Activated CD4-positive, alpha-beta T cell treated with anti-CD3 and anti-CD28 coated beads, Interleukin-2, amount 50 U/mL, for 48 hours (primary cell): ENCODE measurements at regions not wholly inside any gene's neighbourhood (a gene's known extent, or its start where the extent isn't known, plus 50 kb on each side); places are given as distances from the start of the nearest gene placed in this dataset.

Source experiments
- DNase-seq, 2 experiments: peaks; one replicate each; pipeline ENCODE4 v3.0.0-alpha.2; 2020

- no peak for DNase-seq
Observed at GRCh38 chr9:119810645-119811429, 441.6 kb upstream of the BRINP1 start.

DNA sequence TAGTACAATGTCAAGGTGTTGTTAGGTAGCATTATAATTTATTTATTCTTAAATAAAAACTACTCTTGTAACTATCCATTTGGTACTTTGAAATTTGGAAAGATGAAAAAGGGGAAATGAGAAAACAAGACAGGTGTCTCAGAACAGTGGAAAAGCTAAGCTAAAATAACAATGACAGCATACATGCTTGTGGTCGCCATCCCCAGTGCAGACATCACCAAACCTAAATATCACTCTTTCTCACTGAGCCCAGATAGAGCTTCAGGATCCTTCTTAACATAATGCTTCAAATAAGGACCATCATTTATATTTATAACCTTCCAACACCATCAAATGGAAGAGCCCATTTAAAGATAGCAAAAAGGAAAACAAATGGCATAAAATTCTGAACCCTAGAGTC, 434.4 kb upstream of the BRINP1 start:
- no peak for DNase-seq

GRCh38 chr9:119802621-119803020, 433.4 kb upstream of the BRINP1 start:
- DNase-seq = no peak

DNA sequence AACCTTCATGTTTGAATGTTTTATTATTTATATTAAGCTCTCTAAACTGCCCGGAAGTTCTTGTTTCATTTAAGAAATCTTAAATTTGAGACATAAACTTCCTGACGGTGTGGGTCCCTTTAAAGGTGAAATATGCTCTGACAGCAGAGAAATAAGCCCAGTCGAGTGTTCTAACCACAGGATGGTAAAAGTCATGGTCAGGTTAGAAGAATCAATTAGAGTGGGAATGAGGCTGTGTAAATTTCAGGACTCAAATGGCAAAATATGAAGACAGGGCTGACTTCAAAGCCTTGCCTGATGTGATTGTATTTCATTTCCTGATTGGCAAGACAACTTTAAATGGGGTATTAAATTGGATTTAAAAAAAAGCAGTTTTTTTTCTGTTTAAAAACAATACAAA, 432.9 kb upstream of the BRINP1 start:
- DNase-seq = no peak

DNA sequence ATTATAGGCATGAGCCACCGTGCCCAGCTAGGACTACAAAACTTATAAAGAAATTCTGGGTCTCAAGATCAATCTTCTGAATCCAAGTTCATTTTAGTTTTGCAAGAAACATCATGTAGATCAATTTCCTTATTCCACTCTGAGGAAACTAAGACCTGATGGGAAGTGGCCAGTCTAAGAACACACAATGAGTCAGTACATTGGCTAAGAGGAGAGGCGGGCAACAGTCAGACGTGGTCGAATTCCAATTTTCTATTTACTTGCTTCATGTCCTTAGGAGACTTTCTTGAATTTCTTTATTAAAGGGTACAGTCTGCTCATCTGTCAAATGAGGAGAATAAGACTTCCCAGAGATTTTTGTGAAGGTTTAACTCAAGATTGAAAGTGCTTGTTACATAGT, 432.1 kb upstream of the BRINP1 start:
- DNase-seq = no peak

- DNase-seq = no peak
Observed at GRCh38 chr9:119795395-119795794, 426.2 kb upstream of the BRINP1 start.

DNA sequence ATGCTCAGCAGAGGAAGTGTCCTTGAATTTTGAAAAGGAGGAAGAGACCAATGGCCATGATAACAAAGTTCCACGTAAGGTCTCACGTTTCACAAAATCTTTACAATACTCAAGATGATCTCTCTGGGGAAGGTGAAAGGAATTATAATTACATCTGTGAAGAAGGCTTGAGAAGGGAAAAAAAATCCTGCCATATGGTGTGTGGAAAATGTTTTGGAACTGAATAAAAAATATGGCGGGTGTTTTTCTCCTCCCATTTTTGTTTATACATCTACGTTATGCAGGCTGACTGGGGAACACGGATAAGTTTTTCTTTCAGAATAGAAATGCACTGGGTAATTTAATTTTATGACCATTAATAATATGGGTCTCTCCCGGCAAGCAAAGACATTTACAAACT, 425.6 kb upstream of the BRINP1 start:
- DNase-seq = no peak

GRCh38 chr9:119793218-119793617, 424.0 kb upstream of the BRINP1 start:
- DNase-seq = no peak

- DNase-seq = no peak
Observed at GRCh38 chr9:119792242-119792641, 423.0 kb upstream of the BRINP1 start.

- no peak for DNase-seq
Observed at GRCh38 chr9:119789987-119790386, 420.8 kb upstream of the BRINP1 start.

GRCh38 chr9:119788921-119789320, 419.7 kb upstream of the BRINP1 start:
- no peak for DNase-seq

- no peak for DNase-seq
Observed at GRCh38 chr9:119781886-119782285, 412.7 kb upstream of the BRINP1 start.

DNA sequence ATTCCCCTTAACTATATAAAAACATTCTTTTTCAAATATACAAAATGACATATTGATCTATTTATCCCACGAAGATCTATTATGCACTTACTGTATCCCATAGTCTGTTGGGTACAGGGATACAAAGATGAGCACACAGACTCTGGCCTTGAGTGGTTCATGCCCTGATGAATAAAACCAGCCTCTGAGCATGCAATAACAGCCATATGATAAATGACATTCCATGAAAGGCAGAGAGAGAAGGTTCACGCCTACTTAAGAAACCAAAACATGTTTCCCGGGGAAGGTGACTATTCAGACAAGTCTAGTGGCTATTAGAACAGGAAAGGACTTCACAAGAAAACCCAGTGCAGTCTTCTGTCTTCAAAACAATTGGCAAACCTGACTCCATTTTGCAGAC, 406.2 kb upstream of the BRINP1 start:
- DNase-seq = no peak

DNA sequence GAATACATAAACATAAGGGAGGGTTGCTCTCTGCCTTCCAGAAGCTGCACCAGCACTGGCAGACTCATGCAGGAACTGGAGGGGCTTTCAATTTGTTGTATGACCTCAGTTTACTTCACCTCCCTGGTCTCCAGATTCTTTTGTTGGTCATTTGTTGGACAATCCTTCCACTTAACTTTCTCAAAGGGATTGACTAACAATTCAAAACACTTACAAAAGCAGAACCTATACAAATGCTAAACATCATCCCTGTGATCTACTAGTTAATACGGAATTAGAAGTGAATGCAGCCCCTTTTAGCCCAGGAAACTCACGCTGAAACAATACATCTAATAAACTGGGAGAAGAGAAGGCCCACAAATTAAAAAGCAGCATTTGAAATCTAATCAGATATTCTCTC, 404.6 kb upstream of the BRINP1 start:
- no peak for DNase-seq

GRCh38 chr9:119771341-119771740, 402.1 kb upstream of the BRINP1 start:
- no peak for DNase-seq

GRCh38 chr9:119768266-119768665, 399.0 kb upstream of the BRINP1 start:
- DNase-seq = no peak

DNA sequence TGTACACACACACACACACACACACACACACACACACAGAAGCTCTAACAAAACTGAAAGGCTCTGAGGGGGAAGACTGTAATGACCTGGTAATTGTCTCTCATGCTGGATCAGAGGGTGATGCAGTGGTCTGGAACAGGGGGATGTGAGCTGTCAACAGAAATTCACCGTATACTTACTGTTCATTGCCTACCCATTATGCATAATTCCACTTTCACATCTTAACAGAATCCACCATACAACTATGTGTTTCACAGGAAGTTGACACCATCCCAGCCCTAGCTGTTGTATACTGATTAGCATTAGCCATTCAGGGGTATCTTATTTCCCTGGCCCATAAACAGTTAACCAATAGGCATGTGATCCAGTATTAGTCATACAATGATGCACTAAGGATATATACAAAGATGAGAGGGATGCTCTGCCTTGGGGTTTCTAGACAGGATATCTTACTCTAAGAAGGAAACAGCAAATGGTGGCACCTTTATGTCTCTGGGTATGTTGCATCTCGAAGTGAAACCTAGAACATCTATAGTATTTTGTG, 396.5 kb upstream of the BRINP1 start:
- no peak for DNase-seq

DNA sequence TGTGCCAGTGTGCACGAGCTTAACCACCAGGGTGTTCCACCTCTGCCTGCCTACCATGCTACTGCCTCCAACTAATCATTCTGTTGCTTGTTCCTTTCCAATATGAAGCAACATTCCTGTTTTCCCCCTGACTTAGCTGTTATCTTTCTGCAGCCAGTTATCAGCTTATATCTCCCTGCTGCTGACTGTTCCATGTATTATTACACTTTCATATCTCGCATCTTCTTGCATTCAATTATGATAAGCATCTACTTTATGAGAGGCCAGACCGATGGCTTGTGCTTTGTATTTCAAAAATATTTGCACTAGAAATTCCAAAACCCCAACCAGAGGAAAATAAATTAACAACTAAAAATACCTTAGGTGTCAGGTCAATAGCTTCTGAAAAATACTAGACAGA, 394.0 kb upstream of the BRINP1 start:
- DNase-seq = no peak

- no peak for DNase-seq
Observed at GRCh38 chr9:119761812-119762211, 392.6 kb upstream of the BRINP1 start.

DNA sequence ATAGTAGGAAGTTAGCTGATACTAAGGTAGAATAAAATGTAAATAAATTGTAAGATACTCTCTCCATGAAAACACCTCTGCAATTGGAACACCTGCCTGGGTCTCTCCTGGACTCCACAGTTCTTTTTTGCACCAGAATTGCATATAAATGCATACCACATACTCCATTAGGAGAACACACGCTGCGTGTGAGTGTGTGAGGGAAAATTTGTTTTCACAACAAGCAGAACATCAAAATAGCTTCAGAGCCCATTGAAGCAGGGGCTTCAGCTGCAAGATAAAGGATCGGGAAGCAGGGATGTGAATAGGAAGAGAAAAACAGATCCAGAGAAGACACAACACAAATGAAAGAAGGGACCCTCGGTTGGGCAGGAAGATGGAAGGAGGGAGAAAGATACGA, 389.8 kb upstream of the BRINP1 start:
- no peak for DNase-seq

DNA sequence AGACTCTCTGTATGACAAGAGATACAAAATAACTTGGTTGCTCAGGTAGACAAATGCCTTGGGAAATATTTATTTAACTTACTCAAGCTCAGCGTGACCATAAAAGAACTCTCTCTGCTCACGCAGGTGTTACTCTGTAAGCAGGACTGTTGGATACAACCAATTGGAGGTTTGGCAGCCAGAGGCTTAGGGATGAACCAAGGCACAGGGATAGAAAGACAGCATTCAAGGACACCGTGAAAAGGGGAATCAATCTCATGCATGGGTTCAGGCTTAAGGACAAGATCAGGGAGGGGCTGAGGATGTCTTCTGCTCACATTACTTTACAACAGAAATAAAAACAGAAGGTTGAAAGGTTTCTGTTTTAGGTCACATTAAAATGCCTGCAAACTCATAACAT, 389.0 kb upstream of the BRINP1 start:
- no peak for DNase-seq

DNA sequence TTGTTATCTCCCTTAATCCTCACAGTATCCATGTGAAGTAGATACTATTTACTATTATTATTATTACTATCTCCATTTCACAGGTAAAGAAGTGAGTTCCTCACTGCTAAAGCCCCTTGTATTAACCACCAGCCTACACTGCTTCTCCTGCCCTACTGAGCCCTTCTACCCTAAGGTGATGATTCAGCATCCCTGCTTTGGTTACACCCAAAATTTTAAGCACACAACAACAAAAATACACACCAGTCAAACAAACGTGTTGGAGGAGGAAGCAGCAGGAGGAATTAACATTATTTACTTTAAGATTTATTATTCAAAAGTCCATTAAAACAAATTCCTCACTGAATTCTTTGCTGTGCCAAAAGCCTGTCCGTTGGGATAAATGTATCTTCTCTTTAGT, 370.2 kb upstream of the BRINP1 start:
- no peak for DNase-seq

DNA sequence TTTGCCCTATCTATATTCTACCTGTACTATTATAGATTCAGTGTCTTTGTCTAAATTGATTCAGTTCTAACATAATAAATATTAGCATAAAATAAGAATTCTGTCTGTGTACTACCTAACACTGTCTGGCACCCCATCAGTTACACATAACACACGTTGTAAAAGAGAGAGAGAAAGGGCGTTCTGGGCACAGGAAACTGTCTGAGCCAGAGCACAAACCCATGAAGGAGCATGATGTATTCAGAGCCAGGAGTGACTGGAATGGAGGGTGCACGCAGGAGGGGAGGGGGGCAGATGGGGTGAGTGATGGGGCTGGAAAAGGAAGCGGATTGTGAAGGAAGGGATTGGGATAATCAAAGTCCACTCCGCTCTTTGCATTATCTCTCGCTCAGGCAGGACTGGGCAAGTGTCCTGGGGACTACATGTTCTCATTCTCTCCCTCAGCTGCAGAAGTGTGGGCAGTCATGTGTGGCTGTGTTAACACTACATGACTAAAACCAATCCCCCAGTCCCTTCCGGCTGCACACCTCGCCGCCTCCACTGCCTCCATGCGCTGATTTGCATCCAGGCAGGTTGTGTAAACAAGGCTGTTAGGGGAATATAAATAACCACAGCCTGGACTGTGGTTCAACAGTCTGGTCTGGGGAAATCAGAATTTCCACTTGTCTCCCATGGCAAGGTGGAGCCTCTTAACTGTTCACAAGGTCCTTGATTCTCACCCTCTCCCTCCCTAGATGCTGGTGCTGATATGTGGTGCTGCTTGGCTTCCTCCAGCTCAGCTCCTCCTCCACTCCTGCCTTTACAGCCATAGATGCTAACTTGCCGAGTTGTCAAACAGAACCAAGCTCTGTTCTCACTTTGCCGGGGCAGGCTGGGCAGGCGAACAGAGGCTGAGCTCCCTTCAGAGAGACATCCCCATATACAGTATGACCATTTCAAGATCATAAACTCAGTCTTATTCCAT, 367.5 kb upstream of the BRINP1 start:
- DNase-seq = no peak

GRCh38 chr9:119727988-119728387, 358.8 kb upstream of the BRINP1 start:
- no peak for DNase-seq
